ENCODE measurements at regions not wholly inside any gene's neighbourhood (a gene's known extent, or its start where the extent isn't known, plus 50 kb on each side); places are given as distances from the start of the nearest gene placed in this dataset.
A peak's percentile ranks its signal among the peaks of the same experiment; 100 is the strongest.
"Not testable (repeated sequence)": the region's sequence is repeated elsewhere in the genome, so short reads cannot be mapped to it uniquely, and the experiment has no call there.

DNA sequence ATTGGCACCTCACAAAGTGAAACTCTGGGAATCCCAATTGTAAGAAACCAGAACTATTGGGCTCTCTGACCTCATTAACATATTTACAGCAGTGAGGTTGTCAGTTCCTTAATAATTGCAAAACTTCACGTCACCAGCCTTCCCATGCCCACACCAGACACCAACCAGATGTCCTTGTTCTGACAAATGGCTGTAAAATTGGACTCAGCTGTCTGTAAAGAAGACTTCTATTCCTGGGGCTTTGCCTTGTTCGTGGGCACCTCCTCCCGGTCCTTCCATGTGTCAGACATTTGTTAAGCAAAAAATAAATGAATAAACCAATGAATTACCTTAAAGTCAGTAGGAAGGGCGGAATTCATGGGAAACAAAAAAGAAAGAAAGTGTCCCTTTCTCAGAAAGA, 284.3 kb upstream of the CDH11 start:
- DNase-seq (ENCODE audit: low spot score), result no peak
- intact Hi-C loops (cut with DNase I), result no loop called here

DNA sequence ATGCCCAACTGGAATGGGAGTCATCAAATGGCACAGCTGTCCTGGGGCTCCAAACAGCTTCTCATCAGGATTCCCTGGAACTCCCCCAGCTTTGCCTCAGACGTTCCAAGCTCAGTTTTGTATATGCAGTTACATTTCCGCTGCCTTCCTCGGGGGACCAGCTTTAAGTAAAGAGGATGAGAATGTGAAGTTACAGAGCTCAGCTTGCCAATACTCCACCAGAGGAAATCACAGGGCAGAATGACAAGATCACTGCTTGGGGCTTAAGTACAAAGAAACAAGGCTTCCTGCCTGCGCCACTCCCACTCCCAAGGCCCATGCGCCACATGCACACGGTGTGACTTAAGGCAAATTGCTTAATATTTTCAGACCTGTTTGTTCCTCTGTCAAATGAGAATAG, 272.4 kb upstream of the CDH11 start:
- DNase-seq (ENCODE audit: low spot score), result no peak
- intact Hi-C loops (cut with DNase I), result no loop called here

DNA sequence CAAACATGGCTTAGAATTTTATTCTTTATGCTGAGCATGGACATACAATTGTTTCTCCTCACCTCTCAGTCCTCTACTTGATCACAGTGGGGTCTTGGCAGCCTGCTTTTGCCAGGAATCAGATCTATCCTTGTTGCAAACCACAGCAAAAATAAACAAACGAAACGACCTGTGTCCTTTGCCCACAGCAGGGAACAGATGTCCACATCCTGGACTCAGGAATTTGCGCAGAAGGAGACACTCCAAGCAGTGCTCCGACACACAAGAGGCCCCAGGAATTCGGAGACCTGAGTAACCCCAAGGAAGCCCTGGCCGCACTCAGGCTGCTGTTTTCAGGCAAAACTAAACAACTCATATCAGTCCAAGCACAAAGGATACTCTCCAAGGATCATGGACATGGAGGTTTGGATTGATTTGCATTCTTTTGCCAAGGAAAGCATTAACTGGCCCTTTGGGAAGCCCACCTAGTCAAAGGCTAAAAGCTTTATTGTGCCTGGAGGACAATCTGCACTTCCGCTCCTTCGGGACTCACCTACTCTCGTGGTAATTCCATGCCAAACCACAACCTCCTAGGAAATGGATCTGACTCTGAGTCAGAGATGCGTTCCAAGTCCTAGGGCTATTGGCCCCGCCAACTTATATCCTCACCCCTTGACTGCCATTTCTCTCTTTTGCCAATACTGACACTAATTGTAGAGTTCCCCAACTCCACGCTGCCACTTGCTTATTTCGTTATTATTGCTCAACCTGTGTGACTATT, 271.1 kb upstream of the CDH11 start:
- no peak for DNase-seq (ENCODE audit: low spot score)
- intact Hi-C loops (cut with DNase I), result no loop called here

DNA sequence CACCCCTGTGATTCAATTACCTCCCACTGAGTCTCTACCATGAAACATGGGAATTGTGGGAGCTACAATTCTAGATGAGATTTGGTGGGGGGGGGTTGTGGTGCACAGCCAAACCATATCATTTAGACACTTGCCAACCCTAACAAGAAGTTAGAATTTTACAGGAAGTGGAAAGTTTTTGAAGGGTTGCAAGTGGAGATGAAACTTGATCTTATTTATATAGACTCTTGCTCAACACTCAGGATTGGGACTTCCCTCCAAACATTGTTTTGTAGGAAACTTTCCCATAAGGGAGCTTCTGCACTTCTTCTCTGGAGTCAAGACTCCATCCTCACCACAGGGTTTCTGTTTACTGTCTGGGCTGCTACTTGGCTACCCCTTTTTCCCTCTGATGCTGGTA, 266.7 kb upstream of the CDH11 start:
- no peak for DNase-seq (ENCODE audit: low spot score)
- intact Hi-C loops (cut with DNase I), result no loop called here

DNA sequence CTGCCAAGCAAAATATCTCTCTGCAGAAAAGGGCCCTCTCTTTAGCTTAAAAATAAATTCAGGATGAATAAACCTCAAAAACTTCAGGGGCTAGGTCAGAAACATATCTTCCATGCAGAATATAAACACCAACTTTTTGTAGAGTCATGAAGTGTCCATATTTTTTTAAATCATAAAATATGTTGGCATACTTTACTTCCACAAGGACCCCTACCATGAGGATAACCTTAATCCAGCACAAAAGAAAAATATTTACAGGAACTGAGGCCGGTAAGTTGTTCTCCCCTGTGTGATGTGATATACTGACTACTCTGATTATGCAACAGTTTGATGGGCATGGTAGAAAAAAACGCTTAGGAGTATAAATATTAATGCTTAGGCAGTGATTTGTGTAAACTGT, 264.8 kb upstream of the CDH11 start:
- no peak for DNase-seq (ENCODE audit: low spot score)
- intact Hi-C loops (cut with DNase I), result no loop called here

DNA sequence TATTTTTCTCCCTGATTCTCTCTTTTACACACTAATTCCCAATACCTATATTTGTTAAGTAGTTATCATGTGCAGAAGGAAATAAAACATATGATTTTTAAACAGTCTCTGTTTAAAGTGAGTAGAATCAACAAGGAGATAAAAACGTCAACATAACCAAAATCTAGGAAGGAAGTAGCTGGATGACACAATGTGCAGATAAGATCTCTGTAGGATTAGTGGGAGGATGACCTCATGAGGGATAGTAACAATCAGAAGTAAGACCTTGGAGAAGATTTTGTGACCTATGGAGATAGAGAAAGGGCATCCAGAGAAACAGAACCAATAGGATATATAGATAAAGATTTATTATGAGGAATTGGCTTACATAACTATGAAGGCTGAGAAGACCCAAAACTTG, 262.6 kb upstream of the CDH11 start:
- DNase-seq (ENCODE audit: low spot score), result no peak
- intact Hi-C loops (cut with DNase I), result no loop called here

DNA sequence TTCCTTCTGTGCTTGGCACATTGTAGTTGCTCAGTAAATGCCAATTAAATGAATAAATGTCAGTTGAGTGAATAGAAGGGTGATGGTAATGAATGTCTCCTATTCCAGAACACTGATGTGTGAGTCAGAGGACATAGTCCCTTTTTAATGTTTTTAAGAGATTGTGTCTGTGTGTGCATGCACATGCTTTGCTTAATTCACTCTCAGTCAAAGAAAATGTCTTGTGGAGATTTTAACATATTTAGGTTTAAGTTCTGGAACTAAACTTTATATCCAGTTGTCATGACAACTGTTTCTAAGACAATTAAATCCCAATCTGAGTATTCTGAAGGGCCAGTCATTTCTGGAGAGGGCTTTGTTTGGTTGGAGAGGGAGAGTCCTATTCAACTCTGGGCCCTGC, 255.3 kb upstream of the CDH11 start:
- intact Hi-C loops (cut with DNase I), result no loop called here
- no peak for DNase-seq (ENCODE audit: low spot score)

DNA sequence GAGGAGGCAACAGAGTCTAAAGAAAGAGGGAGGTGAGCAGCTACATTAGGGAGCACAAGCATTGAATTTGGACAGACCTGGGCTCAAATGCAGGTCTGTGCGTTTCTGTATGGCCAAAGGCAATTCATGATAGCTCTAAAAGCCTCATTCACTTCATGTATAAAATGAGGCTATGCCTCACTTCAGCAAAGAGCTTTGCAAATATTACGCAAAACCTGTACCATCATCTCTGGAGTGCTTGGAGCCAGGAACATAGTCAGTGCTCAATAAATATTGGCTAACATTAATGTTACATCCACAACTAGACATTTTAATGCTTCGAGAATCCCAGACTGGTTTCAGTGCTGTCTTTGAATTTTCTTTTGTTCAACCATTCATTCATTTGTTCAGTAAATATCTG, 254.7 kb upstream of the CDH11 start:
- DNase-seq (ENCODE audit: low spot score), result no peak
- intact Hi-C loops (cut with DNase I), result no loop called here

DNA sequence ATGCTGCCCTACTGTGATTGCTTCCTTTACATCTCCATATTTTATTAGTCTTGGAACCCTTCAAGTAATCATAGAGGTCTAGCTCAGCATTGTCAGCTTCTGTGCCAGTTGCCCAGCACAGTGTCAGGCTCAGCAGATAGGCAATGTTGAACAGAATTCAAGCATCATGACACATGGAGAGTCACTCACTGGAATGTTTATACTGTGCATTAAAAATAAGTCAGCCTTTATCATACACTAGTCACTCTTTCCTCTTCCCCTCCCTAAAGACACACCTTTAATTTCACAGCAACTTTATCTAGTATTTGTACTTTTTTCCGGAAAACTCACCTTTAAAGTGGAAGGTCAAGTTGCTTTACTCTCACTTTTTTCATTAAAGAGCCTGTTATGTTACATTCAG, 253.8 kb upstream of the CDH11 start:
- no peak for DNase-seq (ENCODE audit: low spot score)
- intact Hi-C loops (cut with DNase I), result no loop called here

DNA sequence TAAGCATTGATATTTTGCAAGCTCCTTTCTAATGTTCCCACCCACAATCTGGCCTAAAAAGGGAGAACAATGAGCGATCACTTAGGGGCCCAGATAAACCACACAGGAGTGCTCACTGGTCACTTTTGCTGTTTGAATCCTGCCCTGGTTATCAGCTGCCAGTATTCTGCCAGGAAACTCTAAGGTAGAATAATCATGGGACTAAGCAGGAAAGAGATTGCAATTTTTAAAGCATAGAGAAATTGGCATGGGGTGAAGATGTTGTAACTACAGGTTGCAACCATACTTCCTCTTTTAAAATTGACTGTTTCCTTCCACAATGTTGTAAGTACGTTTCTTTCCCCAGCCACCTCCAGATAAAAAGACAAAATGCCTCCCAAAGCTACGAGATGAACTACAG, 251.2 kb upstream of the CDH11 start:
- intact Hi-C loops (cut with DNase I), result no loop called here
- DNase-seq (ENCODE audit: low spot score), result no peak

DNA sequence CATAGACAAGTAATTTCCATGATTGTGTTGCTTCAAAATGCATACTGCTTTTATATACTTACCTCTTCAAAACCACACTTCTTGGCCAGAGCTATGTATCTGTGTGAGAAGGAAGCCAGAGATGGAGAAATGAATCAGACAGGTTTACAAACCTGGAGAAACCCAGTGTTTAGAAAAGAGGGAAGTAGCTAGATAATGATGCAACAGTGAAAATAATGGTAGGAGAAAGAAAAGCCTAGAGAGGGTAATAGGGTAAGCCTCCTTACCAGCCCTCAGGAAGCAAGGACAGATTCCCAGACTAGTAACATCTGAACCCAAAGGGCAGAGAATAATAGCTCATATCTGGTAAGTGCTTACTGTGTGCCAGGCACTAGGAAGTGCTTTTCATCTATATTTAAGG, 250.3 kb upstream of the CDH11 start:
- intact Hi-C loops (cut with DNase I), result no loop called here
- no peak for DNase-seq (ENCODE audit: low spot score)

DNA sequence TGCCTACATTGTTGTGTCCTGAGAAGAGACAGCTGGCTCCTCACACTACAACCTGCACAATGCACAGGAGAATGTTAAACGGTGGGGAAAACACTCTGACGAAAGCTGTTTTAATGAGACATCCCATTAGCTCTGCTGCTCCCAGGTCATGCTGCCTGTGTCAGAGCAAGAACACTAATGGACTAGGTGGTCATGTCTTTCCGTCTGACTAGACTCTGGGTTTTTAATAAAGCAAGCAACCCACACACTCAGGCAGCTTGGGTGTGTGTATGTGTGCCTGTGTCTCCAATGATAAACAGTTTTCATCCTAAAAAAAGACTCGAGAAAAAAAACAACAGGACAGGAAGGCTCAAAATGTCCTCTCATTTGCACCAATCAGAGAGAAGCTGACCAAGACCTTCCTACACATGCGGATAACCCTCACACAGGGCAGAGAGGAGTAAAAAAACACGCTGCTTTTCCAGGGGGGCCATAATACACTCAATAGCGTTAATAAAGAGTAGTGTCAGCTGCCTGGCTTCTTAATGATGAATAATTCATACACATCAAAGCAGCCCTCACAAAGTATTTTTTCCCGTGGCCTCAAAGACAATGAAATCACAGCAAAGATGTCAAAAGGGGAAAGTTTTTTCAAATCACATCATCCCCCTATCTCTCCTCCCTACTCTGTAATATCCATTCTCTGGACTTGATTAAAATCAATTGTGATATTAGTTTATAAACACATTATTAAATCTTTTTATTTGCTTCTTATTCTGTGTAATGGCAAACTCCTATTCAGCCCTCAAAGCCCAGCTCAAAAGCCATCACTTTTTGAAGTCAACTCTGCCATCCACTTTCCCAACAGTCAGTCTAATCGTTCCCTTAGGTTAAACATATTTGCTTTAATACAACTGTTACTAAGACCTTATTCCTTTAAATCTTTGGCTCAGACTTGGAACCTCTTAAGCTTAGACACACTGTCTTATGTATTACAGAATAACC, 244.2 kb upstream of the CDH11 start:
- no peak for DNase-seq (ENCODE audit: low spot score)
- intact Hi-C loops (cut with DNase I), result no loop called here

DNA sequence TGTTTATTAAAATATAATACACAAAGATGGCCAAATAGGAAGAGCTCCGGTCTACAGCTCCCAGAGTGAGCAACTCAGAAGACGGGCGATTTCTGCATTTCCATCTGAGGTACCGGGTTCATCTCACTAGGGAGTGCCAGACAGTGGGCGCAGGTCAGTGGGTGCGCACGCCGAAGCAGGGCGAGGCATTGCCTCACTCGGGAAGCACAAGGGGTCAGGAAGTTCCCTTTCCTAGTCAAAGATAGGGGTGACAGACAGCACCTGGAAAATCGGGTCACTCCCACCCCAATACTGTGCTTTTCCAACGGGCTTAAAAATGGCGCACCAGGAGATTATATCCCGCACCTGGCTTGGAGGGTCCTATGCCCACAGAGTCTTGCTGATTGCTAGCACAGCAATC, 234.9 kb upstream of the CDH11 start:
- DNase-seq (ENCODE audit: low spot score), result peak; percentile 74
- intact Hi-C loops (cut with DNase I), result not testable (repeated sequence)

DNA sequence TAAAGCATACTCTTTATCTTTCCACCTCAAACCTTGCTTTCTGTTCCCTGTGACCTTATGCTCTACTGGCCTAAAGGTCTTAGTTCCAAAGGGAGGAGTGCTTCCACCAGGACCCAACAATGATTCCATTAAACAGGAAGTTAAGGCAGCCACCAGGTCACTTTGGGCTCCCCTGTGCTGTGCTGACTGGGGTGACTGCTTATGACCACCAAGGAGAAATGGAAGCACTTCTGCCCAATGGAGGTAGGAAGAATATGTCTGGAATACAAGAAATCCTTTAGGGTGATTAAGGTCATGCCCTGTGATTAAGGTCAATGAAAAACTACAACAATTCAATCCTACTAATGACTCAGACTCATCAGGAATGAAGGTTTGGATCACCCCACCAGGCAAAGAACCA, 233.8 kb upstream of the CDH11 start:
- intact Hi-C loops (cut with DNase I), result no loop called here
- DNase-seq (ENCODE audit: low spot score), result no peak

DNA sequence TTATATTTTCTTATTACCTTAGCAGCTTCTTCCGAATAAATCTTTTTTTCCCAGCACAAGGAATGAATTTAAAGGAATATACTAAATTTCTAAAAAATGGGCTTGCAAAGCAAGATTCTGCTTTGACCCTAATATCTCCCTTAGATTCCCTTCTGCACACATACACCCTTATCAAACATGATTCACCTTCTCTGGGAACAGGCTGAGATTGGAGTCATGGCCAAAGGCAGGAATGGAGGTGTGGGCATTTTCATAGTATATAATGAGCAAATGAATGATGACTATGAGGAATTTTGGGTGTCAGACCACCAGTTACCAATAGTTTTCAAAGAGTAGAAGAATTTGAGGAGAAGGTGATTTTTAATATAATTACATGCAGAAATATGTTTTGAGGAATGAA, 231.3 kb upstream of the CDH11 start:
- intact Hi-C loops (cut with DNase I), result no loop called here
- DNase-seq (ENCODE audit: low spot score), result no peak

DNA sequence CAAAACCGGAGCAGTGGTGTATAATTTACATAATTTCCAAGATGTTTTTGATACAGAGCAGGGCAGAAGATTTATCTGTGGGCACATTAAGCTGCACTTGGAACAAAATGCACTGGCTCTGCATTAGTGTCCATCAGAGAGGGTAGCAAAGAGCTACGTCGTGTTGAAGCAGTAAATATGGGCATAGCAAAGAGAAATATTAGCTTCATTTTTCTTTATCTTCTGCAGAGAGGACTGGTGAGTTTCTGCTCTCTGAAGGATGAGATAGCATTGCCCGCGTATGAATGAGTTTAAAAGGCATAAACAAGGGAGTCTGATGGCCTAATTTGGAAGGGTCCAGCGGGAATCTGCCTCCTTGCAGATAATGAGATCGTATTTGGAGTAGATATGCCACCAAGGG, 227.8 kb upstream of the CDH11 start:
- intact Hi-C loops (cut with DNase I), result no loop called here
- DNase-seq (ENCODE audit: low spot score), result no peak

DNA sequence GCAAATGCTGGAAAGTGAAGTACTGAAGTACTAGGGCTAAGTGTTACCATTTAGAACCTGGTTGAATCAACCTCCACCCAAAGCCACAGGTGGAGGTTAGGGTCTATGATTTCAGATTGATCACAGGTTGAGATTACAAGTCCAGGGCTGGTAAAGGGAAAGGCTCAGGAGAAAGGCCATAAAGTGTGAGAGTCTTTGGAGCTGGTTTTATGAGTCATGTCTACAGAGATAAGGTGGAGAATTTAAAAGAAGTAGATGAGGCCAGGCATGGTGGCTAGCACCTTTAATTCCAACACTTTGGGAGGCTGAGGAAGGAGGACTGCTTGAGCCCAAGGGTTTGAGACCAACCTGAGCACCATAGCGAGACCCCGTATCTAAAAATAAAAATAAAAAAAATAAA, 221.7 kb upstream of the CDH11 start:
- DNase-seq (ENCODE audit: low spot score), result no peak
- intact Hi-C loops (cut with DNase I), result no loop called here

DNA sequence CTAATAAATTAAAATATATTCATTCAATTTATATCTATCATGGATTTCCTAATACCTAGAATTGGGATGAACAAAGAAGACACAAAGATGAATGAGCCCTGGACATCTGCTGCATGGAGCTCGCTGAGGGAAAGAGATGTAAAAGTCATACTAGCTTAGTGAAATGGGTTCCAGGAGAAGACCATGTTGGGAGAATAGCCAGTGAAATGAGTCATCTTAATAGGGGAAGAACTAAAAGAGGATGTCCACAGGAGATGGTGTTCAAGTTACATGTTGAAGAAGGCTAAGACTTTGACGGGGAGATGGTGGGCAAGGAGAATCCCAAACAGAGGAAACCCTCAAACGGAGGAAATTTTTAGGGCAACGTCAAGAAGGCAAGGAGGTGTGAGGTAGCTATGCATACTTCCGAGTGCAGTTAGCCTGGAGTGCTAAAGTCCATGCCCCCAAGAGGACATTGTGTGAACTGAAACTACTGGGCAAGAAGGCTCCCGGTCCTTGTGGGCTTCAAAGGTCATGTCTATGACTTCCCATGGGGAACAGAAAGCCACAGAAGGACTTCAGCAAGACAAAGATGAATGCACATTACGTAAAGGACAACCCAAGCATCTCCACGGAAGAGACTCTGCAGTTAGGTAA, 220.5 kb upstream of the CDH11 start:
- intact Hi-C loops (cut with DNase I), result no loop called here

DNA sequence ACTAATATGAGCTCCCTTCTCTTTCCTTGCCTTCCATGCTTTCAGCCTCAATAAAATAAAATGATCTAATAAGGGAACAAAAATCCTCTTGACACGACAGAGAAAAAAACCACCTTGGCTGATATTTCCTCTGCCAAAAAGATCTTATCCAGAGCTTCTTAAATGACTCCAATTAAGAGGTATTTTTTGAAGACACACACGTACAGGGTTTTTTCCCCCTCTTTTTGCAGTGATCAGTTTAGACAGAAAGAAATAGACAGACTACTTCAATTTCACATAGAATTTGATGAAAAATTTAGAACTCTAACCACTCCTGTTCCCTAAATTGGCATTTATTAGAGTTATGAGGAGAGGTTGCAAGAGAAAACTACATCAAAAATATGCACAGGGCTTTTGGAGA, 217.2 kb upstream of the CDH11 start:
- intact Hi-C loops (cut with DNase I), result no loop called here
- DNase-seq (ENCODE audit: low spot score), result no peak

More for the DNA sequence above, 220.5 kb upstream of the CDH11 start:
- DNase-seq (ENCODE audit: low spot score), result no peak

DNA sequence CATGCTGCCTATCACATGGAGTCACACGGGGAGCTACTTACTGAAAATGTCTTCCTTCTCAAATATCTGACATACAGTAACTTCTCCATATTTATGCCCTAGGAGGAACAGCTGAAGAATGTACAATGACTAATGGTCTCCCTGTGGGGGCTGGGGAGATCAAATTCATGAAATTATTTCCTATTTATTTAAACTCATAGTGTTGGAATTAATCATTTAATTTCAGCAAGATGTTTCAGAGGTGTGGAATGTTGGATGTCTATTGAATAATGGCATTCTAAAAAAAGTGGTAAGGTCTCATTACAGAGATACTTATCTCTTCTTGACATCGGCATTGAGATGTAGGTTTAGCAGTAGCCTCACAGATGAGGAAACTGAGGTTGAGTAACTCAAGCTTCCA, 214.3 kb upstream of the CDH11 start:
- intact Hi-C loops (cut with DNase I), result no loop called here
- no peak for DNase-seq (ENCODE audit: low spot score)
